Epithelial cell of esophagus (primary cell): ENCODE measurements at regions not wholly inside any gene's neighbourhood (a gene's known extent, or its start where the extent isn't known, plus 50 kb on each side); places are given as distances from the start of the nearest gene placed in this dataset.

Source experiments
- DNase-seq: peaks from one replicate; pipeline ENCODE4 v3.0.0; 2010; ENCODE audit warnings: low read depth
- H3K4me3 ChIP-seq: 2 replicates; pipeline ENCODE4 v1.5.1; 2011; ENCODE audit warnings: mild to moderate bottlenecking, low read length, control low read depth
- TF ChIP-seq, protein P1 (sequence below): IDR thresholded peaks from 2 replicates; pipeline ENCODE4 v1.5.1; 2011; ENCODE audit warnings: low read depth, mild to moderate bottlenecking, low read length, control low read depth, inconsistent platforms; ENCODE audit not compliant: insufficient read depth; ENCODE audit errors: missing control alignments

DNA sequence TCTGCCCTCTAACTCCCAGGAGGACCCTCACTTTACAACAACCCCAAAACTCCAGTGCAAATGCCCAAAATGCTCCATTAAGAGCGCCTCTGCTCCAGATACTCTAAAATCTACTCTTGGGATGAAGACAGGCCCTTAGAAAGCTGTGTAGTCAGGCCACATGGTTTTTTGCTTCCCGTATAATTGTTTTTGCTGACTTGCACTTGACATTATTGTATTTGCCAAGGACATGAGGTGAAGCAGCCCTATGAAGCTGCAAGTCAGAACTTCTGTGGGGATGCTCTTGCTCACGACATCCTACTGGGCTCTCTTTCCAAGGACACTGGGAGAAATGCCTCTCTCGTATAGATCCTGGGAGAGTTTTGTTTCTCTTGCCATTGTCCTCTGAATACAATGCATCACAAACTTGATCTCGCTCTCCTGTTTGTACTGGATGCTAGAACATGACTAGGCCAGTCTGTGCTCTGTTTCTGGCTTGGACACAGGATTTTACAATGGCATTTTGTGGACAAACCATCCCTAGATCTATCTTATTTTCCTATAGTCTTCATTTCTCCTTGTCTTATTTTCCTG lies 177.2 kb upstream of the DTNBP1 start:
- DNase-seq = no peak
- TF ChIP-seq, protein P1, sequence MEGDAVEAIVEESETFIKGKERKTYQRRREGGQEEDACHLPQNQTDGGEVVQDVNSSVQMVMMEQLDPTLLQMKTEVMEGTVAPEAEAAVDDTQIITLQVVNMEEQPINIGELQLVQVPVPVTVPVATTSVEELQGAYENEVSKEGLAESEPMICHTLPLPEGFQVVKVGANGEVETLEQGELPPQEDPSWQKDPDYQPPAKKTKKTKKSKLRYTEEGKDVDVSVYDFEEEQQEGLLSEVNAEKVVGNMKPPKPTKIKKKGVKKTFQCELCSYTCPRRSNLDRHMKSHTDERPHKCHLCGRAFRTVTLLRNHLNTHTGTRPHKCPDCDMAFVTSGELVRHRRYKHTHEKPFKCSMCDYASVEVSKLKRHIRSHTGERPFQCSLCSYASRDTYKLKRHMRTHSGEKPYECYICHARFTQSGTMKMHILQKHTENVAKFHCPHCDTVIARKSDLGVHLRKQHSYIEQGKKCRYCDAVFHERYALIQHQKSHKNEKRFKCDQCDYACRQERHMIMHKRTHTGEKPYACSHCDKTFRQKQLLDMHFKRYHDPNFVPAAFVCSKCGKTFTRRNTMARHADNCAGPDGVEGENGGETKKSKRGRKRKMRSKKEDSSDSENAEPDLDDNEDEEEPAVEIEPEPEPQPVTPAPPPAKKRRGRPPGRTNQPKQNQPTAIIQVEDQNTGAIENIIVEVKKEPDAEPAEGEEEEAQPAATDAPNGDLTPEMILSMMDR = no peak
- H3K4me3 ChIP-seq = no peak overlapping the region

DNA sequence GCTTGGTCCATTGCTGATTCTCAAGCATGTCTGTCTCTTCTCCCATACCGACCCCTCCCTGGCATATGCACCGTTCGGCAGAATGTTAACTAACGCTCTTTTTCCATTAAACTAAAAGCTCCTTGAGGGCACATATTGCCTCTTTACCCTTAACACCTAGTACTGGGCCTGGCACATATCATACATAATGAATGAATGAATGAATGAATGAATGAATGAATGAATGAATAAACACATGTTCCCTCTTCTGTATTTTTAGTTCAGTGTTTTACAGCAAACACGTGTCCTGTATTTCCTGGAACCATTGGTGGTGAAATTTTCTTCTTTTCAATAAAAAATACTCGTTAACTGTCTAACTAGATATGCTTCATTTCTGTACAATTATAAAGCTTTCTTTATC lies 174.4 kb upstream of the DTNBP1 start:
- TF ChIP-seq, protein P1 = no peak
- DNase-seq = no peak
- no peak overlapping the region for H3K4me3 ChIP-seq

DNA sequence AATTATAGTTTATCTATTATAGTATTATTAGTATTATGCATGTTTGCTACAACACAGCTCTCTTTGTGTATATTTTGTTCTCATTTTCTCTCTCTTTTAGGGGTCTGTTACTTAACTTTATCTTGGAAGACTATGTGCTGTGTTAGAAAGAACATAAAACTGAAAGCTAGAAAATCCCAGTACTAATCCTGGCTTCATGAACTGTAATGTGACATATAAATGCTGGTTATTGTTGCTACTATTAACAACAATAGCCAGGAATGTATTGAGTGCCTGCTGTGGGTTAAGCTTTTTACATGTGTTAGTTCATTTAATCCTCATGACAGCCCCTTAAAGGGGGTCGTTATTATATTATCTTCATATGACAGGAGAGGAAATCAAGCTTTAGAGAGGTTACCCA lies 170.0 kb upstream of the DTNBP1 start:
- TF ChIP-seq, protein P1 = no peak
- no peak overlapping the region for H3K4me3 ChIP-seq
- DNase-seq = no peak

DNA sequence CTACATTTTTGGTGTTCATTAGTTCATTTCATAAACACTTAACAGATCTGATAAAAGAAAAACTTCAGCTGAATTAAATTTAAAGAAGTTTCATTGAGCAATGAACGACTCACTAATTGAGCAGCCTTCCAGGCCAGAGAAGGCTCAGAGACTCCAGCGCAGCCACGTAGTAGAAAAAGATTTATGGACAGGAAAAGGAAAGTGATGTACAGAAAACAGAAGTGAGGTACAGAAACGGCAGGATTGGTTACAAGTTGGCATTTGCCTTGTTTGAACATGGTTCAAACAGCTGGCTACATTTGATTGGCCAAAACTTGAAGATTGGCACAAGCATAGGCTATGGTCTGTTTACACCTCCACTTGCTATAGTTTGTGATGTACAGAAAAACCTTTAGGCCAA lies 166.3 kb upstream of the DTNBP1 start:
- DNase-seq = no peak
- H3K4me3 ChIP-seq = no peak overlapping the region
- TF ChIP-seq, protein P1 = no peak

DNA sequence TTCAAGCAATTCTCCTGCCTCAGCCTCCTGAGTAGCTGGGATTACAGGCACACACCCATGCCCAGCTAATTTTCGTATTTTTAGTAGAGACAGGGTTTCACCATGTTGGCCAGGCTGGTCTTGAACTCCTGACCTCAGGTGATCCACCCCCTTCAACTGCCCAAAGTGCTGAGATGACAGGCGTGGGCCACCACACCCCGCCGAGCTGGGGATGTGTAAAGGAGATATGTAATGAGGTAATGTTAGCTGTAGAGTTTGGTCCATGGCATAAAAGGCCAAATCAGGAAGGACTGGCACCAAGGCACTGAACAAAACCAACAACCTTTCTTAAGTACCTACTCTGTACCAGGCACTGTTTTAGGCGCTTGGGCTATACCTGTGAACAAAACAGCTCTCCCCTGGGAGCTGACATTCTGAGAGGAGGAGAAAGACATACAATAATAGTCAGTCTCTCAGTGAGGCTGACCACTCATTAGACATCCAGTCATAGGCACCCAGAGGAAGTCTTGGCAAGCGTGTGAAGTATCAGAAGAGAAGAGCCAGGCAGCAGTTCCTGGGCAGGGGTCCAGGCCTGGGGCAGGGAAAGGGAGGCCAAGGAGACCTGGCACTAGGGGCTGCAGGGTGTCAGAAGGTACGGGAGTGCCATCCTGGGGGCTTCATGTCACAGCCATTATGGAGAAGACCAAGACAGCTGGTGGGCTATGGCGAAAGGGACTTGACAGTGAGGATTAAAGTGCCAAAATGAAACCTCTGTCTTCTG lies 164.8 kb upstream of the DTNBP1 start:
- TF ChIP-seq, protein P1 = no peak
- no peak for DNase-seq
- no peak overlapping the region for H3K4me3 ChIP-seq

DNA sequence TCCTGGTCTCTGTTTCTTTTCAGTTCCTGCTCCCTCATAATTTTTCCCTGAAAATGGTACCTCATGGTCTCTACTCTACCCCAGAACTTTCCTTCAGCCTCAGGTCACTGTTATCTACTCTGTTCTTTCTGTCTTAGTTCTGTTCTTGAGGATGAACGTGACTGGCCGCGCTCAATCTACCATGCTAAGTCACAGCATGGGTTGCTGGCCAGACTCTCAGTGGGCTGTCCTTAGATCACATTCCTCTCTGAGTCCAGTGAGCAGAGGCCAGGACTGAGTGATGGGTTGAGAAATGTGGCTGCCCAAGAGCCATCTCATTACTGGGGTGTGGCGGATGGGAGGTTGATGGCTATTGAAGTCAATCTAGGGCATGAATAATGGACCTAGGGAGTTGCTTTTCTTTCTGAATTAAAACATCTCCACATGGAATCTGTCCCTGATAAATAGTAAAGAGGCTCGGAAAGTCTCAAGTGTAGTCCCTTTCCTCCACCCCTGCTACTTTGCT lies 164.0 kb upstream of the DTNBP1 start:
- no peak overlapping the region for H3K4me3 ChIP-seq
- no peak for DNase-seq
- TF ChIP-seq, protein P1 = no peak
